Peyer's patch (tissue), 4 donors: ENCODE measurements at regions not wholly inside any gene's neighbourhood (a gene's known extent, or its start where the extent isn't known, plus 50 kb on each side); places are given as distances from the start of the nearest gene placed in this dataset.
"Not testable (repeated sequence)": the region's sequence is repeated elsewhere in the genome, so short reads cannot be mapped to it uniquely, and the experiment has no call there.

Experiments used
- DNase-seq, 3 donors: peaks; one replicate each; pipeline ENCODE4 v3.0.0-alpha.2; 2017 to 2019
- H3K27ac ChIP-seq, 4 donors: fragments of 200-600 bp; sonication (generic); one replicate each; pipeline ENCODE4 v1.5.1; 2016 to 2019
- H3K27me3 ChIP-seq, 2 donors: fragments of 200-600 bp; sonication (generic); one replicate each; pipeline ENCODE4 v1.5.1; 2019
- H3K36me3 ChIP-seq, 3 donors: fragments of 200-600 bp; sonication (generic); one replicate each; pipeline ENCODE4 v1.5.1; 2016 to 2019
- H3K4me1 ChIP-seq, 4 donors: fragments of 200-600 bp; sonication (generic); one replicate each; pipeline ENCODE4 v1.5.1; 2016 to 2019
- H3K4me3 ChIP-seq, 4 donors: fragments of 200-600 bp; sonication (generic); 1 replicate in 3 of 4; 2 replicates in 1 of 4; pipeline ENCODE4 v1.5.1; 2016 to 2019; ENCODE audit warnings: mild to moderate bottlenecking in 1 of 4
- H3K9me3 ChIP-seq, 4 donors: fragments of 200-600 bp; sonication (generic); one replicate each; pipeline ENCODE4 v1.5.1; 2016 to 2019; ENCODE audit warnings: mild to moderate bottlenecking in 1 of 4
- POLR2A ChIP-seq, 2 donors: fragments of 450-650 bp; IDR thresholded peaks; one replicate each; pipeline ENCODE4 v1.5.1; 2017; ENCODE audit warnings: antibody characterized with exemption in 2 of 2, mild to moderate bottlenecking in 2 of 2, moderate library complexity in 2 of 2
- TF ChIP-seq, protein P1 (sequence below), 6 experiments: fragments of 450-650 bp in 4 of 6; fragments of 200-600 bp in 2 of 6; sonication (generic) in 1 of 6; IDR thresholded peaks; one replicate each; pipeline ENCODE4 v1.5.1; 2017 to 2019; ENCODE audit warnings: antibody characterized with exemption in 6 of 6, mild to moderate bottlenecking in 3 of 6, moderate library complexity in 1 of 6

GRCh38 chr1:213448776-213449175 is 397.7 kb downstream of the RPS6KC1 start:
- Histone ChIP-seq H3K4me3 (no peak overlapping the region), H3K4me1 (no peaks in the 10 kb centered on the region), H3K27me3 (no peaks in the 10 kb centered on the region), H3K9me3 (no peaks in the 10 kb centered on the region), H3K36me3 (no peaks in the 10 kb centered on the region), H3K27ac (no peak overlapping the region)
- TF ChIP-seq, protein P1, sequence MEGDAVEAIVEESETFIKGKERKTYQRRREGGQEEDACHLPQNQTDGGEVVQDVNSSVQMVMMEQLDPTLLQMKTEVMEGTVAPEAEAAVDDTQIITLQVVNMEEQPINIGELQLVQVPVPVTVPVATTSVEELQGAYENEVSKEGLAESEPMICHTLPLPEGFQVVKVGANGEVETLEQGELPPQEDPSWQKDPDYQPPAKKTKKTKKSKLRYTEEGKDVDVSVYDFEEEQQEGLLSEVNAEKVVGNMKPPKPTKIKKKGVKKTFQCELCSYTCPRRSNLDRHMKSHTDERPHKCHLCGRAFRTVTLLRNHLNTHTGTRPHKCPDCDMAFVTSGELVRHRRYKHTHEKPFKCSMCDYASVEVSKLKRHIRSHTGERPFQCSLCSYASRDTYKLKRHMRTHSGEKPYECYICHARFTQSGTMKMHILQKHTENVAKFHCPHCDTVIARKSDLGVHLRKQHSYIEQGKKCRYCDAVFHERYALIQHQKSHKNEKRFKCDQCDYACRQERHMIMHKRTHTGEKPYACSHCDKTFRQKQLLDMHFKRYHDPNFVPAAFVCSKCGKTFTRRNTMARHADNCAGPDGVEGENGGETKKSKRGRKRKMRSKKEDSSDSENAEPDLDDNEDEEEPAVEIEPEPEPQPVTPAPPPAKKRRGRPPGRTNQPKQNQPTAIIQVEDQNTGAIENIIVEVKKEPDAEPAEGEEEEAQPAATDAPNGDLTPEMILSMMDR (IDR thresholded peaks at IDR 0.05), result no peak
- TF ChIP-seq POLR2A (IDR thresholded peaks at IDR 0.05), result no peak
- DNase-seq, result no peak

GRCh38 chr1:213452501-213452900 is 401.5 kb downstream of the RPS6KC1 start:
- Histone ChIP-seq H3K27me3 (no peaks in the 10 kb centered on the region), H3K4me3 (no peak overlapping the region), H3K4me1 (no peaks in the 10 kb centered on the region), H3K27ac (no peak overlapping the region), H3K36me3 (no peaks in the 10 kb centered on the region), H3K9me3 (no peaks in the 10 kb centered on the region)
- no peak for DNase-seq
- no peak for TF ChIP-seq POLR2A (IDR thresholded peaks at IDR 0.05)
- TF ChIP-seq, protein P1 (IDR thresholded peaks at IDR 0.05), result no peak

- Histone ChIP-seq H3K27ac (no peak overlapping the region), H3K36me3 (no peaks in the 10 kb centered on the region), H3K4me1 (no peaks in the 10 kb centered on the region), H3K4me3 (no peak overlapping the region), H3K27me3 (no peaks in the 10 kb centered on the region), H3K9me3 (no peaks in the 10 kb centered on the region)
- TF ChIP-seq POLR2A (IDR thresholded peaks at IDR 0.05), result no peak
- TF ChIP-seq, protein P1 (IDR thresholded peaks at IDR 0.05), result no peak
- no peak for DNase-seq
These were observed 406.1 kb downstream of the RPS6KC1 start for GRCh38 chr1:213457186-213457585.

DNA sequence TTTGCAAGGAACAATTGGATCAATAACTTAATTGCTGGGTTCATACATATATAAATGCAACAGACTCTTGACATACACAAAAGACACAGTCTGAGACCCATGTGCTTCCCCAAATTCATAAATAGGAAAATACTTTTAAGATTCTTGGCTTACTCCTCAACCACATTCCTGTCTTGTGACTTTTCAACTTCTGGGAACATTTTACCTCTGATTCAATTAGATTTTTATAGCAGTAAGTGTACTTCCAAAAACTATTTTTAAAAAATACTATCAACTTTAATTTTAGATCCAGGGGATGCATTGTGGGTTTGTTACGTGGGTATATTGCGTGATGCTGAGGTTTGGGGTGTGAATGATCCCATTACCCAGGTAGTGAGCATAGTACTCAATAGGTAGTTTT is 406.7 kb downstream of the RPS6KC1 start:
- no peak for DNase-seq
- TF ChIP-seq, protein P1 (IDR thresholded peaks at IDR 0.05), result no peak
- TF ChIP-seq POLR2A (IDR thresholded peaks at IDR 0.05), result no peak

DNA sequence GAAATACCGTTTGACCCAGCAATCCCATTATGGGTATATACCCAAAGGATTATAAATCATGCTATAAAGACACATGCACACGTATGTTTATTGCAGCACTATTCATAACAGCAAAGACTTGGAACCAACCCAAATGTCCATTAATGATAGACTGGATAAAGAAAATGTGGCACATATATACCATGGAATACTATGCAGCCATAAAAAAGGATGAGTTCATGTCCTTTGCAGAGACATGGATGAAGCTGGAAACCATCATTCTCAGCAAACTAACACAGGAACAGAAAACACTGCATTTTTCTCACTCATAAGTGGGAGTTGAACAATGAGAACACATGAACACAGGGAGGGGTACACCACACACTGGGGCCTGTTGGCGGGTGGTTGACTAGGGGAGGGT is 411.3 kb downstream of the RPS6KC1 start:
- not testable (repeated sequence) for H3K4me1 ChIP-seq, H3K36me3 ChIP-seq, DNase-seq

More for the DNA sequence above, 406.7 kb downstream of the RPS6KC1 start:
- no peaks in the 10 kb centered on the region for H3K36me3 ChIP-seq
- H3K27ac ChIP-seq, result no peak overlapping the region
- H3K4me3 ChIP-seq, result no peak overlapping the region
- H3K9me3 ChIP-seq, result no peaks in the 10 kb centered on the region
- H3K4me1 ChIP-seq, result no peaks in the 10 kb centered on the region
- no peaks in the 10 kb centered on the region for H3K27me3 ChIP-seq

DNA sequence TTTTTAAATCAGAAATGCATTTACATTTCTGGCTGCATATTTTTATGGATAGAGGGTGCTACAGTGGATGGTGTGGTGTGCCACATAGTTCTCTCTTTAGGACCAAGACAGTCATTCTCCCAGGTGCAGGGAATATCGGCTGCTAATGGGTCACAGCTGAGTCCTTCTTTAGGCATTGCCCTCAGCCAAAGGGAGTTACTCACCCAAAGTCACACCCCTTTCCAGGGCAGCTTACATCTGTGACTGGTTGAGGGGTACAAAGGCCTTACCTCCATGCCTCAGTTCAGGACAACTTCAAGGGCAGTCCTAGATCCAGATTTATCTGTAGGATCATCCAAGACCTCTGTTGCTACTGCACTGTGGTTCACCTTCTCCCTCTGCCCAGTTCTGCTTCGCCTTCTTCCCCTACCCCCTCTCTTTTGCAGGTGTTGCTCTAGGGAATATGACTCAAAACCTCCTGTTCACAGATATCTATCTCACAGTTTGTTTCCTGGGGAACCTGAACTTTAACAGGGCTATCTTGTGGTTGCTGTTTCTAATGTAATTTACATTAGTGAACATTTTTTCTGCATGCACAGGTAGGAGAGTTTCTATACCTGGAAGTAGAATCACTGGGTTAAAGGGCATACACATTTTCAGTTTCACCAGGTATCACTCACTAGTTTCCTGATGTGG is 413.9 kb downstream of the RPS6KC1 start:
- no peak overlapping the region for H3K27ac ChIP-seq
- H3K4me3 ChIP-seq, result no peak overlapping the region
- H3K36me3 ChIP-seq, result no peaks in the 10 kb centered on the region
- no peaks in the 10 kb centered on the region for H3K9me3 ChIP-seq
- no peak for DNase-seq
- TF ChIP-seq, protein P1 (IDR thresholded peaks at IDR 0.05), result no peak
- H3K4me1 ChIP-seq, result no peaks in the 10 kb centered on the region
- no peaks in the 10 kb centered on the region for H3K27me3 ChIP-seq

More for the DNA sequence above, 411.3 kb downstream of the RPS6KC1 start:
- not testable (repeated sequence) for H3K9me3 ChIP-seq, H3K4me3 ChIP-seq, H3K27ac ChIP-seq, H3K27me3 ChIP-seq
